Mammary epithelial cell (primary cell): ENCODE measurements at regions not wholly inside any gene's neighbourhood (a gene's known extent, or its start where the extent isn't known, plus 50 kb on each side); places are given as distances from the start of the nearest gene placed in this dataset.

Experiments used
- EZH2 ChIP-seq: IDR thresholded peaks from 2 replicates; pipeline ENCODE4 v1.6.1; 2012; ENCODE audit warnings: low read length, inconsistent platforms, borderline replicate concordance
- TF ChIP-seq, protein P1 (sequence below), 2 donors: IDR thresholded peaks in 1 of 2; conservative IDR thresholded peaks in 1 of 2; 2 replicates each; pipeline ENCODE4 v1.5.1; 2011 to 2012; ENCODE audit warnings: inconsistent platforms in 2 of 2, low read length in 2 of 2, mild to moderate bottlenecking in 2 of 2, control low read depth in 1 of 2, low read depth in 1 of 2; ENCODE audit not compliant: insufficient read depth in 1 of 2; ENCODE audit errors: extremely low read depth in 1 of 2

DNA sequence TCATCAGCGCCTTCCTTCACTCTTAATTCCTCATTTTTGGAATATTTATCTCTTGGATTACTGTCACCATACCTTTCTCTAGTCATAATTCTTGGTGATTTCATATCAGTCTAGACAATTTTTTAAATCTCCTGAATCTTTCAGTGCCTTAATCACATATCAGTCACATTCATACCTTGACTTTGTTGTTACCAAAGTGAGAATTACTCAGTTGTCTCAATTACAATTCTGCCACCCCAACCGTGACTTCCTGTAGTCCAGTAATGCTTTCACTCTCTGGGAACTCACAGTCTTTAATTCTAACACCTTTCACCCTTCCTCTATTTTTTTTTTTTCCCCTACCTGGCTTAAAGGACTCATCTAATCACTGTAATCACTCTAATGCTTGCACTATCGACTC lies 1275.3 kb upstream of the TENM3 start:
- no peak for TF ChIP-seq EZH2
- TF ChIP-seq, protein P1, sequence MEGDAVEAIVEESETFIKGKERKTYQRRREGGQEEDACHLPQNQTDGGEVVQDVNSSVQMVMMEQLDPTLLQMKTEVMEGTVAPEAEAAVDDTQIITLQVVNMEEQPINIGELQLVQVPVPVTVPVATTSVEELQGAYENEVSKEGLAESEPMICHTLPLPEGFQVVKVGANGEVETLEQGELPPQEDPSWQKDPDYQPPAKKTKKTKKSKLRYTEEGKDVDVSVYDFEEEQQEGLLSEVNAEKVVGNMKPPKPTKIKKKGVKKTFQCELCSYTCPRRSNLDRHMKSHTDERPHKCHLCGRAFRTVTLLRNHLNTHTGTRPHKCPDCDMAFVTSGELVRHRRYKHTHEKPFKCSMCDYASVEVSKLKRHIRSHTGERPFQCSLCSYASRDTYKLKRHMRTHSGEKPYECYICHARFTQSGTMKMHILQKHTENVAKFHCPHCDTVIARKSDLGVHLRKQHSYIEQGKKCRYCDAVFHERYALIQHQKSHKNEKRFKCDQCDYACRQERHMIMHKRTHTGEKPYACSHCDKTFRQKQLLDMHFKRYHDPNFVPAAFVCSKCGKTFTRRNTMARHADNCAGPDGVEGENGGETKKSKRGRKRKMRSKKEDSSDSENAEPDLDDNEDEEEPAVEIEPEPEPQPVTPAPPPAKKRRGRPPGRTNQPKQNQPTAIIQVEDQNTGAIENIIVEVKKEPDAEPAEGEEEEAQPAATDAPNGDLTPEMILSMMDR (conservative IDR thresholded peaks at IDR 0.05 in 1 of 2, IDR thresholded peaks at IDR 0.05 in 1 of 2; ENCODE audit: extremely low read depth in 1 of 2, insufficient read depth in 1 of 2, low read depth in 1 of 2, low read length in 2 of 2) = no peak
